ENCODE measurements at regions not wholly inside any gene's neighbourhood (a gene's known extent, or its start where the extent isn't known, plus 50 kb on each side); places are given as distances from the start of the nearest gene placed in this dataset.

- no peak for TF ChIP-seq JUN (IDR thresholded peaks at IDR 0.05; ENCODE audit: borderline replicate concordance, low read depth, low read length)
- no peak for TF ChIP-seq JUN (CRISPR knock-in tag; IDR thresholded peaks at IDR 0.05; ENCODE audit: borderline replicate concordance)
- no peak for TF ChIP-seq ARID4B (CRISPR knock-in tag; IDR thresholded peaks at IDR 0.05)
- no peak for TF ChIP-seq ATF4 (CRISPR knock-in tag; IDR thresholded peaks at IDR 0.05)
- no peak for TF ChIP-seq E4F1 (CRISPR knock-in tag; IDR thresholded peaks at IDR 0.05; ENCODE audit: borderline replicate concordance)
- TF ChIP-seq NFE2L1 (tag; IDR thresholded peaks at IDR 0.05; ENCODE audit: borderline replicate concordance, low read depth) = no peak
Measured at GRCh38 chr11:19525714-19526113, 186.9 kb upstream of the NAV2 start (continued).
